B cell (primary cell): ENCODE measurements at regions not wholly inside any gene's neighbourhood (a gene's known extent, or its start where the extent isn't known, plus 50 kb on each side); places are given as distances from the start of the nearest gene placed in this dataset.

Source experiments
- EZH2 ChIP-seq: IDR thresholded peaks from 2 replicates; pipeline ENCODE4 v1.6.1; 2012; ENCODE audit warnings: borderline replicate concordance, low read depth, mild to moderate bottlenecking, moderate library complexity, low read length; ENCODE audit not compliant: insufficient read depth, poor library complexity, severe bottlenecking
- TF ChIP-seq, protein P1 (sequence below): fragments of 200-600 bp; IDR thresholded peaks from one replicate; pipeline ENCODE4 v1.8.0; 2022; ENCODE audit warnings: antibody characterized with exemption, mild to moderate bottlenecking

GRCh38 chr9:25918761-25919160, 240.5 kb upstream of the TUSC1 start:
- TF ChIP-seq, protein P1, sequence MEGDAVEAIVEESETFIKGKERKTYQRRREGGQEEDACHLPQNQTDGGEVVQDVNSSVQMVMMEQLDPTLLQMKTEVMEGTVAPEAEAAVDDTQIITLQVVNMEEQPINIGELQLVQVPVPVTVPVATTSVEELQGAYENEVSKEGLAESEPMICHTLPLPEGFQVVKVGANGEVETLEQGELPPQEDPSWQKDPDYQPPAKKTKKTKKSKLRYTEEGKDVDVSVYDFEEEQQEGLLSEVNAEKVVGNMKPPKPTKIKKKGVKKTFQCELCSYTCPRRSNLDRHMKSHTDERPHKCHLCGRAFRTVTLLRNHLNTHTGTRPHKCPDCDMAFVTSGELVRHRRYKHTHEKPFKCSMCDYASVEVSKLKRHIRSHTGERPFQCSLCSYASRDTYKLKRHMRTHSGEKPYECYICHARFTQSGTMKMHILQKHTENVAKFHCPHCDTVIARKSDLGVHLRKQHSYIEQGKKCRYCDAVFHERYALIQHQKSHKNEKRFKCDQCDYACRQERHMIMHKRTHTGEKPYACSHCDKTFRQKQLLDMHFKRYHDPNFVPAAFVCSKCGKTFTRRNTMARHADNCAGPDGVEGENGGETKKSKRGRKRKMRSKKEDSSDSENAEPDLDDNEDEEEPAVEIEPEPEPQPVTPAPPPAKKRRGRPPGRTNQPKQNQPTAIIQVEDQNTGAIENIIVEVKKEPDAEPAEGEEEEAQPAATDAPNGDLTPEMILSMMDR: no peak
- TF ChIP-seq EZH2: no peak
